Tibial nerve (tissue), 4 donors: ENCODE measurements at regions not wholly inside any gene's neighbourhood (a gene's known extent, or its start where the extent isn't known, plus 50 kb on each side); places are given as distances from the start of the nearest gene placed in this dataset.

Source experiments
- CTCF ChIP-seq, 5 experiments: fragments of 200-600 bp in 3 of 5; fragments of 450-650 bp in 2 of 5; sonication (generic) in 3 of 5; IDR thresholded peaks; one replicate each; pipeline ENCODE4 v1.5.1; 2016 to 2019; ENCODE audit warnings: antibody characterized with exemption in 5 of 5, mild to moderate bottlenecking in 3 of 5, moderate library complexity in 2 of 5
- EP300 ChIP-seq, 2 donors: sonication (generic); formaldehyde crosslinking; IDR thresholded peaks; one replicate each; pipeline ENCODE4 v1.6.1; 2017; ENCODE audit warnings: antibody characterized with exemption in 2 of 2, mild to moderate bottlenecking in 1 of 2
- POLR2A ChIP-seq, 2 donors: fragments of 450-650 bp; IDR thresholded peaks; one replicate each; pipeline ENCODE4 v1.6.1; 2017; ENCODE audit warnings: antibody characterized with exemption in 2 of 2, mild to moderate bottlenecking in 2 of 2, moderate library complexity in 2 of 2

GRCh38 chr14:101380512-101380911 lies 180.8 kb upstream of the DIO3 start:
- TF ChIP-seq CTCF (IDR thresholded peaks at IDR 0.05) (no peak), POLR2A (IDR thresholded peaks at IDR 0.05) (no peak), EP300 (IDR thresholded peaks at IDR 0.05) (no peak)
